SK-N-SH treated with all-trans-retinoic acid at 6 μM for 48 hours (cell line): ENCODE measurements at regions not wholly inside any gene's neighbourhood (a gene's known extent, or its start where the extent isn't known, plus 50 kb on each side); places are given as distances from the start of the nearest gene placed in this dataset.

Source experiments
- ATAC-seq: fragments of 200-7000 bp; cut with Tn5 transposase; 3 replicates; pipeline ENCODE4 v1.9.1; 2020; ENCODE audit warnings: mild to moderate bottlenecking, moderate library complexity
- ARNTL ChIP-seq: fragments of 450-650 bp; formaldehyde crosslinking; IDR thresholded peaks from 2 replicates; pipeline ENCODE4 v1.5.0; 2020; ENCODE audit warnings: low read depth, mild to moderate bottlenecking, moderate library complexity, borderline replicate concordance
- BACH2 ChIP-seq: fragments of 250-450 bp; sonication (Bioruptor Pico); IDR thresholded peaks from 2 replicates; pipeline ENCODE4 v1.9.0; 2021; ENCODE audit warnings: mild to moderate bottlenecking, borderline replicate concordance
- CSDC2 ChIP-seq: fragments of 250-450 bp; sonication (Bioruptor Pico); IDR thresholded peaks from 2 replicates; pipeline ENCODE4 v1.5.0; 2020; ENCODE audit warnings: mild to moderate bottlenecking, moderate library complexity
- ESRRG ChIP-seq: fragments of 250-450 bp; sonication (Bioruptor Pico); IDR thresholded peaks from 2 replicates; pipeline ENCODE4 v1.6.1; 2021; ENCODE audit warnings: mild to moderate bottlenecking
- GLIS3 ChIP-seq: fragments of 250-450 bp; sonication (Bioruptor Pico); IDR thresholded peaks from 2 replicates; pipeline ENCODE4 v1.5.0; 2020; ENCODE audit warnings: mild to moderate bottlenecking, moderate library complexity
- OSR1 ChIP-seq: fragments of 250-450 bp; sonication (Bioruptor Pico); IDR thresholded peaks from 2 replicates; pipeline ENCODE4 v1.8.0; 2022; ENCODE audit warnings: moderate library complexity, mild to moderate bottlenecking, inconsistent platforms
- PPARA ChIP-seq: fragments of 250-450 bp; sonication (Bioruptor Pico); IDR thresholded peaks from 2 replicates; pipeline ENCODE4 v1.5.0; 2020; ENCODE audit warnings: mild to moderate bottlenecking, borderline replicate concordance
- RARB ChIP-seq: fragments of 250-450 bp; sonication (Bioruptor Pico); IDR thresholded peaks from 2 replicates; pipeline ENCODE4 v1.8.0; 2021; ENCODE audit warnings: mild to moderate bottlenecking, moderate library complexity
- SNAI2 ChIP-seq: fragments of 250-450 bp; sonication (Bioruptor Pico); IDR thresholded peaks from 2 replicates; pipeline ENCODE4 v1.5.0; 2020; ENCODE audit warnings: mild to moderate bottlenecking, moderate library complexity
- TCF4 ChIP-seq: fragments of 250-450 bp; sonication (Bioruptor Pico); IDR thresholded peaks from 2 replicates; pipeline ENCODE4 v1.8.0; 2021; ENCODE audit warnings: mild to moderate bottlenecking, moderate library complexity, borderline replicate concordance
- TOX ChIP-seq: fragments of 250-450 bp; sonication (Bioruptor Pico); IDR thresholded peaks from 2 replicates; pipeline ENCODE4 v1.8.0; 2021; ENCODE audit warnings: mild to moderate bottlenecking, moderate library complexity, borderline replicate concordance
- ZC3H10 ChIP-seq: fragments of 250-450 bp; sonication (Bioruptor Pico); IDR thresholded peaks from 2 replicates; pipeline ENCODE4 v1.5.1; 2021; ENCODE audit warnings: mild to moderate bottlenecking, moderate library complexity
- ZFP3 ChIP-seq: fragments of 250-450 bp; sonication (Bioruptor Pico); IDR thresholded peaks from 2 replicates; pipeline ENCODE4 v1.5.0; 2020; ENCODE audit warnings: mild to moderate bottlenecking, moderate library complexity
- ZFP30 ChIP-seq: fragments of 450-650 bp; formaldehyde crosslinking; IDR thresholded peaks from 2 replicates; pipeline ENCODE4 v1.5.0; 2022; ENCODE audit warnings: mild to moderate bottlenecking, moderate library complexity
- ZNF565 ChIP-seq: fragments of 450-650 bp; formaldehyde crosslinking; conservative IDR thresholded peaks from 2 replicates; pipeline ENCODE4 v1.5.0; 2020; ENCODE audit warnings: low read depth, mild to moderate bottlenecking, moderate library complexity
- ZNF8 ChIP-seq: fragments of 450-650 bp; formaldehyde crosslinking; IDR thresholded peaks from 2 replicates; pipeline ENCODE4 v1.5.0; 2020; ENCODE audit warnings: mild to moderate bottlenecking, moderate library complexity
- TF ChIP-seq, protein P1 (sequence below): fragments of 250-450 bp; sonication (Bioruptor Pico); IDR thresholded peaks from 2 replicates; pipeline ENCODE4 v1.8.0; 2020; ENCODE audit warnings: mild to moderate bottlenecking, moderate library complexity, borderline replicate concordance
- TF ChIP-seq, protein P2 (sequence below): fragments of 250-450 bp; sonication (Bioruptor Pico); IDR thresholded peaks from 2 replicates; pipeline ENCODE4 v1.5.0; 2020; ENCODE audit warnings: mild to moderate bottlenecking, moderate library complexity
- TF ChIP-seq, protein P3 (sequence below): fragments of 250-450 bp; sonication (Bioruptor Pico); IDR thresholded peaks from 2 replicates; pipeline ENCODE4 v1.5.1; 2021; ENCODE audit warnings: mild to moderate bottlenecking, moderate library complexity
- TF ChIP-seq, protein P4 (sequence below): fragments of 250-450 bp; sonication (Bioruptor Pico); IDR thresholded peaks from 2 replicates; pipeline ENCODE4 v1.8.0; 2021; ENCODE audit warnings: low read depth, mild to moderate bottlenecking, moderate library complexity, borderline replicate concordance

DNA sequence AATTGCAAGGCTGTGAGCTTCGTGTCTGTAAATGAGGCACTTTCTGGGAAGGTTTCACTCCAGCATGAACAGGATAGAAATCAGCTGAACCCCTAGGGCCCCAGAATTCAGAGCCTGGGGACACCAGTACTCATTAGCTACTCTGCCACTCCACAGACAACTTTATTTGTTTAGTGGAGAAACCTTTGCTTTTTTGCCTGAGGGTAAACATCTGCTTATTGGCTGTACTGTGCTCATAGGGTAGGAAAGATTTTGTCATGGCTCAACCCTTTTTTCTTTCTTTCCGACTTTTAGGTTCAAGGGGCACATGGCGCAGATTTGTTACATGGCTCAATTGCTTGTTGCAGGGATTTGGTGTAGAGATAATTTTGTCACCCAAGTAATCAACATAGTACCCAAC lies 138.4 kb upstream of the BACE2 start:
- no peak for TF ChIP-seq PPARA (CRISPR knock-in tag)
- TF ChIP-seq GLIS3, result no peak
- TF ChIP-seq OSR1 (CRISPR knock-in tag), result no peak
- no peak for TF ChIP-seq TOX (CRISPR knock-in tag)
- TF ChIP-seq CSDC2 (CRISPR knock-in tag), result no peak
- no peak for TF ChIP-seq RARB (CRISPR knock-in tag)
- no peak for TF ChIP-seq ESRRG (CRISPR knock-in tag)
- TF ChIP-seq SNAI2 (CRISPR knock-in tag), result no peak
- no peak for TF ChIP-seq TCF4 (CRISPR knock-in tag)
- TF ChIP-seq ZNF565, result no peak
- TF ChIP-seq, protein P1, sequence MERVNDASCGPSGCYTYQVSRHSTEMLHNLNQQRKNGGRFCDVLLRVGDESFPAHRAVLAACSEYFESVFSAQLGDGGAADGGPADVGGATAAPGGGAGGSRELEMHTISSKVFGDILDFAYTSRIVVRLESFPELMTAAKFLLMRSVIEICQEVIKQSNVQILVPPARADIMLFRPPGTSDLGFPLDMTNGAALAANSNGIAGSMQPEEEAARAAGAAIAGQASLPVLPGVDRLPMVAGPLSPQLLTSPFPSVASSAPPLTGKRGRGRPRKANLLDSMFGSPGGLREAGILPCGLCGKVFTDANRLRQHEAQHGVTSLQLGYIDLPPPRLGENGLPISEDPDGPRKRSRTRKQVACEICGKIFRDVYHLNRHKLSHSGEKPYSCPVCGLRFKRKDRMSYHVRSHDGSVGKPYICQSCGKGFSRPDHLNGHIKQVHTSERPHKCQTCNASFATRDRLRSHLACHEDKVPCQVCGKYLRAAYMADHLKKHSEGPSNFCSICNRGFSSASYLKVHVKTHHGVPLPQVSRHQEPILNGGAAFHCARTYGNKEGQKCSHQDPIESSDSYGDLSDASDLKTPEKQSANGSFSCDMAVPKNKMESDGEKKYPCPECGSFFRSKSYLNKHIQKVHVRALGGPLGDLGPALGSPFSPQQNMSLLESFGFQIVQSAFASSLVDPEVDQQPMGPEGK, result no peak
- ATAC-seq, result no peak

- no peak for ATAC-seq
Measured at GRCh38 chr21:41031701-41032220, 136.2 kb upstream of the BACE2 start.

DNA sequence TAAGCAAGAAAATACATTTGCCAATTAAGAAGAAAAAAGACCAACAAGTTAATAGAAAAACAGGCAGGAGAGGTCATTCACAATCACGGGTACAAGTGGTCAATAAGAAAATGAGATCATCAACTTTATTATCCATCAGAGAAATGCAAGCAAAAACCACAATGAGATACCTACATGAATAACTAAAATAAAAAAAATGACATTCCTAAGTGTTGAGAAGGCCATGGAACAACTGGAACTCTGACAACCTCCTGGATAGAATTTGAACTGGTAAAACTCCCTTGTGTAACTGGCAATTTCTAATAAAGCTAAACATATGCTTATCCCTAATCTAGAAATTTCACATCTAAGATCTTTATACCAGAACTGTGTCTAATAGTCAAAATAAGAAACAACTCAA lies 135.4 kb upstream of the BACE2 start:
- TF ChIP-seq ZFP3 (CRISPR knock-in tag) (no peak), ESRRG (CRISPR knock-in tag) (no peak), TOX (CRISPR knock-in tag) (no peak), BACH2 (CRISPR knock-in tag) (no peak), GLIS3 (no peak), CSDC2 (CRISPR knock-in tag) (no peak), OSR1 (CRISPR knock-in tag) (no peak), ZNF565 (no peak), ZC3H10 (CRISPR knock-in tag) (no peak), ZFP30 (CRISPR knock-in tag) (no peak), RARB (CRISPR knock-in tag) (no peak), ARNTL (CRISPR knock-in tag) (no peak)
- TF ChIP-seq, protein P1, result no peak
- TF ChIP-seq, protein P2, sequence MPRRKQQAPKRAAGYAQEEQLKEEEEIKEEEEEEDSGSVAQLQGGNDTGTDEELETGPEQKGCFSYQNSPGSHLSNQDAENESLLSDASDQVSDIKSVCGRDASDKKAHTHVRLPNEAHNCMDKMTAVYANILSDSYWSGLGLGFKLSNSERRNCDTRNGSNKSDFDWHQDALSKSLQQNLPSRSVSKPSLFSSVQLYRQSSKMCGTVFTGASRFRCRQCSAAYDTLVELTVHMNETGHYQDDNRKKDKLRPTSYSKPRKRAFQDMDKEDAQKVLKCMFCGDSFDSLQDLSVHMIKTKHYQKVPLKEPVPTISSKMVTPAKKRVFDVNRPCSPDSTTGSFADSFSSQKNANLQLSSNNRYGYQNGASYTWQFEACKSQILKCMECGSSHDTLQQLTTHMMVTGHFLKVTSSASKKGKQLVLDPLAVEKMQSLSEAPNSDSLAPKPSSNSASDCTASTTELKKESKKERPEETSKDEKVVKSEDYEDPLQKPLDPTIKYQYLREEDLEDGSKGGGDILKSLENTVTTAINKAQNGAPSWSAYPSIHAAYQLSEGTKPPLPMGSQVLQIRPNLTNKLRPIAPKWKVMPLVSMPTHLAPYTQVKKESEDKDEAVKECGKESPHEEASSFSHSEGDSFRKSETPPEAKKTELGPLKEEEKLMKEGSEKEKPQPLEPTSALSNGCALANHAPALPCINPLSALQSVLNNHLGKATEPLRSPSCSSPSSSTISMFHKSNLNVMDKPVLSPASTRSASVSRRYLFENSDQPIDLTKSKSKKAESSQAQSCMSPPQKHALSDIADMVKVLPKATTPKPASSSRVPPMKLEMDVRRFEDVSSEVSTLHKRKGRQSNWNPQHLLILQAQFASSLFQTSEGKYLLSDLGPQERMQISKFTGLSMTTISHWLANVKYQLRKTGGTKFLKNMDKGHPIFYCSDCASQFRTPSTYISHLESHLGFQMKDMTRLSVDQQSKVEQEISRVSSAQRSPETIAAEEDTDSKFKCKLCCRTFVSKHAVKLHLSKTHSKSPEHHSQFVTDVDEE (CRISPR knock-in tag), result no peak
- TF ChIP-seq, protein P3, sequence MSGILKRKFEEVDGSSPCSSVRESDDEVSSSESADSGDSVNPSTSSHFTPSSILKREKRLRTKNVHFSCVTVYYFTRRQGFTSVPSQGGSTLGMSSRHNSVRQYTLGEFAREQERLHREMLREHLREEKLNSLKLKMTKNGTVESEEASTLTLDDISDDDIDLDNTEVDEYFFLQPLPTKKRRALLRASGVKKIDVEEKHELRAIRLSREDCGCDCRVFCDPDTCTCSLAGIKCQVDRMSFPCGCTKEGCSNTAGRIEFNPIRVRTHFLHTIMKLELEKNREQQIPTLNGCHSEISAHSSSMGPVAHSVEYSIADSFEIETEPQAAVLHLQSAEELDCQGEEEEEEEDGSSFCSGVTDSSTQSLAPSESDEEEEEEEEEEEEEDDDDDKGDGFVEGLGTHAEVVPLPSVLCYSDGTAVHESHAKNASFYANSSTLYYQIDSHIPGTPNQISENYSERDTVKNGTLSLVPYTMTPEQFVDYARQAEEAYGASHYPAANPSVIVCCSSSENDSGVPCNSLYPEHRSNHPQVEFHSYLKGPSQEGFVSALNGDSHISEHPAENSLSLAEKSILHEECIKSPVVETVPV (CRISPR knock-in tag), result no peak
- TF ChIP-seq, protein P4, sequence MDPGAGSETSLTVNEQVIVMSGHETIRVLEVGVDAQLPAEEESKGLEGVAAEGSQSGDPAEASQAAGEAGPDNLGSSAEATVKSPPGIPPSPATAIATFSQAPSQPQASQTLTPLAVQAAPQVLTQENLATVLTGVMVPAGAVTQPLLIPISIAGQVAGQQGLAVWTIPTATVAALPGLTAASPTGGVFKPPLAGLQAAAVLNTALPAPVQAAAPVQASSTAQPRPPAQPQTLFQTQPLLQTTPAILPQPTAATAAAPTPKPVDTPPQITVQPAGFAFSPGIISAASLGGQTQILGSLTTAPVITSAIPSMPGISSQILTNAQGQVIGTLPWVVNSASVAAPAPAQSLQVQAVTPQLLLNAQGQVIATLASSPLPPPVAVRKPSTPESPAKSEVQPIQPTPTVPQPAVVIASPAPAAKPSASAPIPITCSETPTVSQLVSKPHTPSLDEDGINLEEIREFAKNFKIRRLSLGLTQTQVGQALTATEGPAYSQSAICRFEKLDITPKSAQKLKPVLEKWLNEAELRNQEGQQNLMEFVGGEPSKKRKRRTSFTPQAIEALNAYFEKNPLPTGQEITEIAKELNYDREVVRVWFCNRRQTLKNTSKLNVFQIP (CRISPR knock-in tag), result no peak
- ATAC-seq, result no peak

More at GRCh38 chr21:41031701-41032220, 136.2 kb upstream of the BACE2 start:
- TF ChIP-seq RARB (CRISPR knock-in tag), result no peak
- TF ChIP-seq, protein P3 (CRISPR knock-in tag), result no peak
- no peak for TF ChIP-seq TOX (CRISPR knock-in tag)
- TF ChIP-seq ZFP3 (CRISPR knock-in tag), result no peak
- no peak for TF ChIP-seq ZNF8 (CRISPR knock-in tag)
- no peak for TF ChIP-seq ESRRG (CRISPR knock-in tag)
- TF ChIP-seq OSR1 (CRISPR knock-in tag), result no peak
- TF ChIP-seq ZFP30 (CRISPR knock-in tag), result no peak
- no peak for TF ChIP-seq BACH2 (CRISPR knock-in tag)
